ENCODE measurements at regions not wholly inside any gene's neighbourhood (a gene's known extent, or its start where the extent isn't known, plus 50 kb on each side); places are given as distances from the start of the nearest gene placed in this dataset.
"Not testable (repeated sequence)": the region's sequence is repeated elsewhere in the genome, so short reads cannot be mapped to it uniquely, and the experiment has no call there.

DNA sequence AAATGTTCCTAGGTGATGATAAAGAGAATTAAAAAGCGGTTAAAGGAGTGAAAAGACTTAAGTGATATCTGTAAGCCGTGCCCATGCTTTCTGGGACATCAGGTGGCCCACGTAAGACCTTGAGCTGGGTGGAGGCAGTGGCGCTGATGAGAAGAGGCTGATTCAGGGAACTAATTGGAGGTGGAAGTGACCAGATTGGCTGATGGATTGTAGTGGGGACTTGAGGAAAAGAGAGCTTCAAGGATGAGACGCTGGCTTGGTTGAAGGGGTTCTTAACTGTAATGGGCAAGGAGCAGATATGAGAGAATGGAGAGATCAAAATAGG lies 69.1 kb upstream of the EP300 start:
- H3K27me3 ChIP-seq (ENCODE audit: insufficient read depth, low read length), result no peaks in the 10 kb centered on the region
- H3K9me3 ChIP-seq (ENCODE audit: low read length), result no peaks in the 10 kb centered on the region
- H2AFZ ChIP-seq (ENCODE audit: low read depth, low read length), result peak overlapping the region; percentile 94
- H3K4me1 ChIP-seq (ENCODE audit: insufficient read depth, low read length), result peaks cover 12% of the 10 kb centered on the region
- no peaks in the 10 kb centered on the region for H3K36me3 ChIP-seq (ENCODE audit: insufficient read depth, low read length)
- no peak overlapping the region for H3K4me3 ChIP-seq (ENCODE audit: low read length)

DNA sequence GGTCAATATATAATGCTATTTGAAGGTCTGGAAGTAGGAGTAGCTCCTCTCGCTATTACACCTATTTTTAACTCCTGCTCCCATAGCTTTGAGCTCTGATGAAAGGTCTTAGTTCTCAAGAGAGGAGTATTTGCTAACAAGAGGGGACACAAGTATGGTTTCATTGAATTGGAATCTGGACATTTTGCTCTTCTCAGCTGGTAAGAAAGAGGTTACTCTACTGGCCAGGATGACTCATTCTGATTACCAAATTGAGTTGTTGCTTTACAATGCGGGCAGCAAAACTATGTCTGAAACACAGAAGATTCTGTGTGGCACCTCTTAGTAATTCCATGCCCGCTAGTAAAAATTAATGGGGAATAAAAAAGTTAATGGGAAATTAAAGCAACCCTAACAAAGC lies 63.6 kb upstream of the EP300 start:
- no peak overlapping the region for H2AFZ ChIP-seq (ENCODE audit: low read depth, low read length)
- no peak overlapping the region for H3K4me3 ChIP-seq (ENCODE audit: low read length)
- H3K9me3 ChIP-seq (ENCODE audit: low read length), result no peaks in the 10 kb centered on the region
- H3K36me3 ChIP-seq (ENCODE audit: insufficient read depth, low read length), result no peaks in the 10 kb centered on the region
- H3K27me3 ChIP-seq (ENCODE audit: insufficient read depth, low read length), result no peaks in the 10 kb centered on the region
- peaks cover 4% of the 10 kb centered on the region for H3K4me1 ChIP-seq (ENCODE audit: insufficient read depth, low read length)

DNA sequence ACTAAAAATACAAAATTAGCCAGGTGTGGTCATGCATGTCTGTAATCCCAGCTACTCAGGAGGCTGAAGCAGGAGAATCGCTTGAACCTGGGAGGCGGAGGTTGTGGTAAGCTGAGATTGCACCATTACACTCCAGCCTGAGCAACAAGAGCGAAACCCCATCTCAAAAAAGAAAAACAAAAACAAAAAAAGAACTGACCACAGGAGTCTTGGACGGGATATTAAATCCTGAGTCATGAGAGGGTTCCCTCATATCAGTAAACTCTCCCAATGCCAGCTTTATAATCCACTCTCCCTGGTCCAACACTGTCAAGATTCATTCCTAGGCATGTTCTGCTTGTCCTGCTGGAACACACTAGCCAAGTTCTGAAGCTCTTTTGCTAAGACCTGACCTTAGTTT lies 61.5 kb upstream of the EP300 start:
- Histone ChIP-seq H3K4me3 (ENCODE audit: low read length) (no peak overlapping the region), H3K4me1 (ENCODE audit: insufficient read depth, low read length) (peaks cover 4% of the 10 kb centered on the region), H3K36me3 (ENCODE audit: insufficient read depth, low read length) (no peaks in the 10 kb centered on the region), H3K9me3 (ENCODE audit: low read length) (no peaks in the 10 kb centered on the region), H2AFZ (ENCODE audit: low read depth, low read length) (no peak overlapping the region), H3K27me3 (ENCODE audit: insufficient read depth, low read length) (no peaks in the 10 kb centered on the region)

DNA sequence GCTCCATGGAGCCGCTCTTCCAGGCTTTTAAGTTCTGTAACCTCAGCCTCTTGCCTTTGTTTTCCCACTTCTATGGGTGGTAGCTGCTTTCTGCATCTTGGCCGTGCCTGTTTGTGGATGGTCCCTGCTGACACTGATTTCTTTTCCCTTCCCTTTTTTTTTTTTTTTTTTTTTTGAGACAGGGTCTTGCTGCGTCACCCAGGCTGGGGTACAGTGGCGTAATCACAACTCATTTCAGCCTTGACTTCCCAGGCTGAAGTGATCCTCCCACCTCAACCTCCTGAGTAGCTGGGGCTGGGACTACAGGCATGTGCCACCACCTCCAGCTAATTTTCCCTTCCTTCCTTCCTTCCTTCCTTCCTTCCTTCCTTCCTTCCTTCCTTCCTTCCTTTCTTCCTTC lies 57.7 kb upstream of the EP300 start:
- Histone ChIP-seq H3K9me3 (ENCODE audit: low read length) (no peaks in the 10 kb centered on the region), H3K27me3 (ENCODE audit: insufficient read depth, low read length) (no peaks in the 10 kb centered on the region), H3K36me3 (ENCODE audit: insufficient read depth, low read length) (no peaks in the 10 kb centered on the region), H3K4me3 (ENCODE audit: low read length) (no peak overlapping the region), H2AFZ (ENCODE audit: low read depth, low read length) (no peak overlapping the region), H3K4me1 (ENCODE audit: insufficient read depth, low read length) (peaks cover 6% of the 10 kb centered on the region)

DNA sequence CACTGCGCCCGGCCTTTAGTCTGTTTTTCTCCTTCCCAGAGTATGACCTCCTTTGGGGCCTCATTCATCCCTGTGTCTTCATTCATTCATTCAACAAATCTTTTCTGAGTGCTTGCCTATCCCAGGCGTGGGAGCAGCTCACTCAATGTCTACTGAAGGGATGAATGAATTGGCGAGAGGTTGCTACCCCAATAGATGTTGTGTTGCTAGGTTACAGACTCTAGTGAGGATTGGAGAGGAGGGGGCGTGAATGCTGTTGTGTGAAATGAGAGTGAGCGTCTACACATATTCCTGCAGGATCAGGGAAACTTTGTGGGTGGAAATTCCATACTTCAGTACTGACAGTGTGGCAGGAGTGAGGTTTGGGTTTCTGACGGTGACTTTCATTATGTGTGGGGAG lies 55.5 kb upstream of the EP300 start:
- peaks cover 4% of the 10 kb centered on the region for H3K4me1 ChIP-seq (ENCODE audit: insufficient read depth, low read length)
- no peaks in the 10 kb centered on the region for H3K9me3 ChIP-seq (ENCODE audit: low read length)
- H3K27me3 ChIP-seq (ENCODE audit: insufficient read depth, low read length), result no peaks in the 10 kb centered on the region
- H2AFZ ChIP-seq (ENCODE audit: low read depth, low read length), result no peak overlapping the region
- no peaks in the 10 kb centered on the region for H3K36me3 ChIP-seq (ENCODE audit: insufficient read depth, low read length)
- H3K4me3 ChIP-seq (ENCODE audit: low read length), result no peak overlapping the region

DNA sequence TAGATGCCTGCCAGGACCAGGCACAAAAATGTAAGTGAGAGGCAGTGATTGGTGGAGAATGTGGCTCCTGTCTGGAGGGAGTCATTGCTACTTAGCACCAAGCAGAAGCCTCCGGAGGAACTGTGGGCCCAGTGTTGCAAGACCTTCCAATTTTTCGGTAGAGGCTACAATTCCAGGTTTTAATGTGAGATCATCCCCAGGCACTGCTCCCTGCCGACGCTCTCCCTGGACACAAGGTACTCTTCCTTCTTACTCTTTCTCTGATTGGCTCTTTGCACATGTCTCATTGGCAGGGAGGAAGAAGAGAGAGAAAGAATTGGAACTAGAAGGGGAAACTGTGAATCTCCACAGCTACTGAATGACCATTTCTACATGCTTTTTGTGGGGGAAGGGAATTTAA lies 53.7 kb upstream of the EP300 start:
- H3K4me1 ChIP-seq (ENCODE audit: insufficient read depth, low read length), result peaks cover 4% of the 10 kb centered on the region
- no peak overlapping the region for H2AFZ ChIP-seq (ENCODE audit: low read depth, low read length)
- no peaks in the 10 kb centered on the region for H3K9me3 ChIP-seq (ENCODE audit: low read length)
- no peaks in the 10 kb centered on the region for H3K27me3 ChIP-seq (ENCODE audit: insufficient read depth, low read length)
- no peak overlapping the region for H3K4me3 ChIP-seq (ENCODE audit: low read length)
- H3K36me3 ChIP-seq (ENCODE audit: insufficient read depth, low read length), result no peaks in the 10 kb centered on the region

DNA sequence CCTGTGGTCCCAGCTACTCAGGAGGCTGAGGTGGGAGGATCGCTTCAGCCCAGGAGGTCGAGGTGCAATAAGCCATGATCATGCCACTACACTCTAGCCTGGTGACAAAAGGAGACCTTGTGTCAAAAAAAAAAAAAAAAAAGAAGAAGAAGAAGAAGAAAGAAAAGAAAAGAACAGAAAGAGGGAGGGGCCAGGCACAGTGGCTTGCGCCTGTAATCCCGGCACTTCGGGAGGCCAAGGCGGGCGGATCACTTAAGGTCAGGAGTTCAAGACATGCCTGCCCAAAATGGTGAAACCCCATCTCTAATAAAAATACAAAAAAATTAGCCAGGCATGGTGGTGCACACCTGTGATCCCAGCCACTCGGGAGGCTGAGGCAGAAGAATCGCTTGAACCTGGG lies 52.8 kb upstream of the EP300 start:
- not testable (repeated sequence) for H3K27me3 ChIP-seq (ENCODE audit: insufficient read depth, low read length); H3K4me1 ChIP-seq (ENCODE audit: insufficient read depth, low read length); H3K4me3 ChIP-seq (ENCODE audit: low read length); H3K9me3 ChIP-seq (ENCODE audit: low read length); H3K36me3 ChIP-seq (ENCODE audit: insufficient read depth, low read length); H2AFZ ChIP-seq (ENCODE audit: low read depth, low read length)

DNA sequence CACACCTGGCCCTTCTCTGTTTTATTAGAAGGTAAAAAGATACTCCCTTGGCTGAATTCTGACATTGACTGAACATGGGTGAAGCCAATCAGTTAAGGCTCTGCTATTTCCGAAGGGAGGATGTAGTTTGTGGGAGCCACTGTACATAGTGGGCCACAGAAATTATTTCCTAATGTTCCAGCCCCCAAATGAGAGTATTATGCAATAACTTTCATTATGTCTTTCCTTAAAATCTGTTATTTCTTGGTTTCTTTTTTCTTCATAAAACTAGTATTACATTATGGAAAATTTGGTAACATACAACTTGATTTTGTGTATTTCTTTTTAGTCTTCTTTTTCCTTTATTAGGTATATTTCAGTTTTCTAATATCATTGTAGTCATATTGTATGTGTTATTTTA lies 51.9 kb upstream of the EP300 start:
- no peaks in the 10 kb centered on the region for H3K36me3 ChIP-seq (ENCODE audit: insufficient read depth, low read length)
- H3K4me1 ChIP-seq (ENCODE audit: insufficient read depth, low read length), result peaks cover 4% of the 10 kb centered on the region
- H3K4me3 ChIP-seq (ENCODE audit: low read length), result no peak overlapping the region
- no peaks in the 10 kb centered on the region for H3K9me3 ChIP-seq (ENCODE audit: low read length)
- no peak overlapping the region for H2AFZ ChIP-seq (ENCODE audit: low read depth, low read length)
- no peaks in the 10 kb centered on the region for H3K27me3 ChIP-seq (ENCODE audit: insufficient read depth, low read length)

DNA sequence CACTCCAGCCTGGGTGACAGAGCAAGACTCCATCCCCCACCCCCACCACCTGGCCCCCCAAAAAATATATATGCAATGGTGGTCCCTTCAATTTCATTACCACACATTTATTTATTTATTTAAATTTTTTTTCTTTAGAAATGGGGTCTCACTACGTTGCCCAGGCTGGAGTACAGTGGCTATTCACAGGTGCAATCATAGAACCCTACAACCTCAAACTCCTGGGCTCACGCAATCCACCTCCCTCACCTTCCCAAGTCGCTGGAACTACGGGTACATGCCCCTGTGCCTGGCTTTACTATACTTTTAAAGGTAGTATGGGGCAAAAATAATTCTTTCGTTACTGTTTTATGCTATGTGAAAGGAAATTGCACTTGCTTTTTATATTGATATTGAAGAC lies 50.9 kb upstream of the EP300 start:
- Histone ChIP-seq H2AFZ (ENCODE audit: low read depth, low read length) (no peak overlapping the region), H3K9me3 (ENCODE audit: low read length) (no peaks in the 10 kb centered on the region), H3K4me3 (ENCODE audit: low read length) (no peak overlapping the region), H3K27me3 (ENCODE audit: insufficient read depth, low read length) (no peaks in the 10 kb centered on the region), H3K36me3 (ENCODE audit: insufficient read depth, low read length) (no peaks in the 10 kb centered on the region), H3K4me1 (ENCODE audit: insufficient read depth, low read length) (peaks cover 4% of the 10 kb centered on the region)

Data from neuron (in vitro differentiated cells).